ENCODE measurements at regions not wholly inside any gene's neighbourhood (a gene's known extent, or its start where the extent isn't known, plus 50 kb on each side); places are given as distances from the start of the nearest gene placed in this dataset.

- Histone ChIP-seq H3K36me3 (replicated peaks in 1 of 2; ENCODE audit: control insufficient read depth in 1 of 2, insufficient read depth in 2 of 2, low read length in 2 of 2) (no peaks in the 10 kb centered on the region), H3K4me2 (replicated peaks; ENCODE audit: extremely low read depth, low read length, poor library complexity, severe bottlenecking) (no peak overlapping the region), H3K79me2 (ENCODE audit: insufficient read depth, low read length) (no peaks in the 10 kb centered on the region), H4K20me1 (ENCODE audit: insufficient read depth, low read length) (no peaks in the 10 kb centered on the region), H3K4me1 (ENCODE audit: control insufficient read depth in 1 of 2, insufficient read depth in 2 of 2, low read length in 2 of 2) (no peaks in the 10 kb centered on the region), H3K27me3 (ENCODE audit: control insufficient read depth in 2 of 2, insufficient read depth in 2 of 2, low read length in 2 of 2) (no peaks in the 10 kb centered on the region), H3K4me3 (replicated peaks in 1 of 3; ENCODE audit: low read depth in 2 of 3, low read length in 3 of 3) (no peak overlapping the region), H2AFZ (ENCODE audit: insufficient read depth, low read depth, low read length, poor library complexity, severe bottlenecking) (no peak overlapping the region), H3K9me3 (replicated peaks in 1 of 2; ENCODE audit: control insufficient read depth in 1 of 2, insufficient read depth in 1 of 2, low read length in 2 of 2) (no peaks in the 10 kb centered on the region), H3K9ac (ENCODE audit: insufficient read depth, low read length, poor library complexity, severe bottlenecking) (no peak overlapping the region), H3K27ac (ENCODE audit: low read depth in 1 of 2, low read length in 2 of 2) (no peak overlapping the region)
- DNase-seq: no peak
- Mint-ChIP-seq H3K27me3 (ENCODE audit: low read depth in 3 of 3) (peaks cover 0 to 1% (median 1%) of the 10 kb centered on the region in 3 donors), H3K4me1 (peaks cover 8% of the 10 kb centered on the region), H3K36me3 (no peaks in the 10 kb centered on the region), H3K9me3 (peaks cover 0 to 8% (median 5%) of the 10 kb centered on the region in 7 donors), H3K4me3 (no peak overlapping the region), H3K27ac (no peak overlapping the region)
- intact Hi-C loops (cut with micrococcal nuclease): no loop called here
- WGBS (ENCODE audit: insufficient coverage): no CpG with 5 or more reads among the region's 2 CpGs
- no peak for TF ChIP-seq CTCF (IDR thresholded peaks at IDR 0.05)
Observed at GRCh38 chr2:168353251-168353650, 102.8 kb upstream of the CERS6 start.

GRCh38 chr2:168354499-168354898 lies 101.6 kb upstream of the CERS6 start:
- Histone ChIP-seq H3K4me1 (ENCODE audit: control insufficient read depth in 1 of 2, insufficient read depth in 2 of 2, low read length in 2 of 2) (no peaks in the 10 kb centered on the region), H3K27me3 (ENCODE audit: control insufficient read depth in 2 of 2, insufficient read depth in 2 of 2, low read length in 2 of 2) (no peaks in the 10 kb centered on the region), H4K20me1 (ENCODE audit: insufficient read depth, low read length) (no peaks in the 10 kb centered on the region), H3K79me2 (ENCODE audit: insufficient read depth, low read length) (no peaks in the 10 kb centered on the region), H3K9ac (ENCODE audit: insufficient read depth, low read length, poor library complexity, severe bottlenecking) (no peak overlapping the region), H2AFZ (ENCODE audit: insufficient read depth, low read depth, low read length, poor library complexity, severe bottlenecking) (no peak overlapping the region), H3K27ac (ENCODE audit: low read depth in 1 of 2, low read length in 2 of 2) (no peak overlapping the region), H3K4me2 (replicated peaks; ENCODE audit: extremely low read depth, low read length, poor library complexity, severe bottlenecking) (no peak overlapping the region), H3K4me3 (replicated peaks in 1 of 3; ENCODE audit: low read depth in 2 of 3, low read length in 3 of 3) (no peak overlapping the region), H3K9me3 (replicated peaks in 1 of 2; ENCODE audit: control insufficient read depth in 1 of 2, insufficient read depth in 1 of 2, low read length in 2 of 2) (no peaks in the 10 kb centered on the region), H3K36me3 (replicated peaks in 1 of 2; ENCODE audit: control insufficient read depth in 1 of 2, insufficient read depth in 2 of 2, low read length in 2 of 2) (no peaks in the 10 kb centered on the region)
- DNase-seq: no peak
- H3K4me3 Mint-ChIP-seq: no peak overlapping the region
- peaks cover 0 to 1% (median 1%) of the 10 kb centered on the region in 3 donors for H3K27me3 Mint-ChIP-seq (ENCODE audit: low read depth in 3 of 3)
- intact Hi-C loops (cut with micrococcal nuclease): no loop called here
- peaks cover 15% of the 10 kb centered on the region for H3K4me1 Mint-ChIP-seq
- H3K27ac Mint-ChIP-seq: no peak overlapping the region
- no peak for TF ChIP-seq CTCF (IDR thresholded peaks at IDR 0.05)
- H3K36me3 Mint-ChIP-seq: no peaks in the 10 kb centered on the region
- WGBS (ENCODE audit: insufficient coverage): no CpG with 5 or more reads among the region's 1 CpG
- H3K9me3 Mint-ChIP-seq: peaks cover 0 to 8% (median 5%) of the 10 kb centered on the region in 7 donors
